ENCODE measurements at regions not wholly inside any gene's neighbourhood (a gene's known extent, or its start where the extent isn't known, plus 50 kb on each side); places are given as distances from the start of the nearest gene placed in this dataset.
"Not testable (repeated sequence)": the region's sequence is repeated elsewhere in the genome, so short reads cannot be mapped to it uniquely, and the experiment has no call there.

DNA sequence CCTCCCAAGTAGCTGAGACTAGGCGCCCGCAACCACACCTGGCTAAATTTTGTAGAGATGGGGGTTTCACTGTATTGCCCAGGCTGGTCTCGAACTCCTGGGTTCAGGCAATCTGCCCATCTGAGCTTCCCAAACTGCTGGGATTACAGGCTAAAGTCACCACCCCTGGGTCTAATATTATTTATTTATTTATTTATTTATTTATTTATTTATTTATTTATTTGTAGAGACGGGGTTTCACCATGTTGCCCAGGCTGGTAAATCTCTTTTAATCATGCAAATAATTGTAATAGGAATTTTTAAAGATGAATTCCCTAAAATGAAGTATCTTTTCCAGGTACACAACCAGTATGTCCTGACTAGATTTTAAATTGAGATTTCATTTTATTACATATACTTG is 761.8 kb downstream of the TRAM1L1 start:
- no peak overlapping the region for H3K27ac ChIP-seq (ENCODE audit: low read length)
- H3K4me1 ChIP-seq (ENCODE audit: control insufficient read depth, low read depth, low read length), result no peaks in the 10 kb centered on the region
- no peaks in the 10 kb centered on the region for H3K36me3 ChIP-seq (ENCODE audit: control insufficient read depth, low read depth, low read length)
- H3K27me3 ChIP-seq (ENCODE audit: control insufficient read depth, insufficient read depth, low read length), result no peaks in the 10 kb centered on the region
- no peak overlapping the region for H3K9ac ChIP-seq (ENCODE audit: low read length)
- no peak overlapping the region for H3K4me3 ChIP-seq (ENCODE audit: low read length)
- H3K9me3 ChIP-seq (ENCODE audit: control insufficient read depth, low read depth, low read length), result no peaks in the 10 kb centered on the region

DNA sequence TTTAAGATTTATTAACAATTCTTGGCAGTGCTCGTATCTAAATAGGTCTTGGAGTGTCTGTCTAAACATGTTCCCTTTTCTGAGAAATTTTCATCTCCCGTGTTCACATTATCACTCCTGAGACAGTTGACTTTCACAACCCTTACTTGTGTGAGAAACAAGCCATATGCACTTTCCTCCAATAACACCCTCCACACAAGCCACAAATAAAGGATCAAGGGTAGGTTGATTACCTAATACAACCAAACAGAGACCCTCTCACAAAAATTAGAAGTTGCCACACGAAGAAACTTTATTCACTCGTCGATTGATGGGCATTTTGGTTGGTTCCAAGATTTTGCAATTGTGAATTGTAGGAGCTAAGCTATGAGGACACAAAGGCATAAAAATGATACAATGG is 763.9 kb downstream of the TRAM1L1 start:
- no peak overlapping the region for H3K27ac ChIP-seq (ENCODE audit: low read length)
- no peaks in the 10 kb centered on the region for H3K36me3 ChIP-seq (ENCODE audit: control insufficient read depth, low read depth, low read length)

DNA sequence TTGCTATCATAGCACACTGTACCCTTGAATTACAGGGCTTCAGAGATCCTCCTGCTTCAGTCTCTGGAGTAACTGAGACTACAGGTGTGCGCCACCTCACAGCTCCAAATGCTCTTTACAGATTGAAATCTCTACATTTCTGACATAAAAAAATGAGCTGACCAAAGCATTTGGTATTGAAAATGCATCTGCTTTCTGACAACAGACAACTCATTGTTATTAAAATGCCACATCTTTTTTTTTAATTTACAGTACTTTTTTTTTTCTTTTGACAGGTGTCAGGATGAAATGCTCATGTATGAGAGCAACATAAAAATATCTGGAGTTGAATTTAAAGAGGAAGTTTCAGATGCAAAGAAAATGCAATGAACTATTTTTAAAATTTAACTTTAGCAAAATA is 764.5 kb downstream of the TRAM1L1 start:
- no peaks in the 10 kb centered on the region for H3K9me3 ChIP-seq (ENCODE audit: control insufficient read depth, low read depth, low read length)
- no peak overlapping the region for H3K9ac ChIP-seq (ENCODE audit: low read length)
- H3K27ac ChIP-seq (ENCODE audit: low read length), result no peak overlapping the region
- H3K36me3 ChIP-seq (ENCODE audit: control insufficient read depth, low read depth, low read length), result no peaks in the 10 kb centered on the region
- no peak overlapping the region for H3K4me3 ChIP-seq (ENCODE audit: low read length)
- no peaks in the 10 kb centered on the region for H3K27me3 ChIP-seq (ENCODE audit: control insufficient read depth, insufficient read depth, low read length)
- H3K4me1 ChIP-seq (ENCODE audit: control insufficient read depth, low read depth, low read length), result no peaks in the 10 kb centered on the region

More for the DNA sequence above, 763.9 kb downstream of the TRAM1L1 start:
- H3K4me3 ChIP-seq (ENCODE audit: low read length), result no peak overlapping the region
- H3K4me1 ChIP-seq (ENCODE audit: control insufficient read depth, low read depth, low read length), result no peaks in the 10 kb centered on the region
- H3K9ac ChIP-seq (ENCODE audit: low read length), result no peak overlapping the region
- no peaks in the 10 kb centered on the region for H3K9me3 ChIP-seq (ENCODE audit: control insufficient read depth, low read depth, low read length)
- H3K27me3 ChIP-seq (ENCODE audit: control insufficient read depth, insufficient read depth, low read length), result no peaks in the 10 kb centered on the region

DNA sequence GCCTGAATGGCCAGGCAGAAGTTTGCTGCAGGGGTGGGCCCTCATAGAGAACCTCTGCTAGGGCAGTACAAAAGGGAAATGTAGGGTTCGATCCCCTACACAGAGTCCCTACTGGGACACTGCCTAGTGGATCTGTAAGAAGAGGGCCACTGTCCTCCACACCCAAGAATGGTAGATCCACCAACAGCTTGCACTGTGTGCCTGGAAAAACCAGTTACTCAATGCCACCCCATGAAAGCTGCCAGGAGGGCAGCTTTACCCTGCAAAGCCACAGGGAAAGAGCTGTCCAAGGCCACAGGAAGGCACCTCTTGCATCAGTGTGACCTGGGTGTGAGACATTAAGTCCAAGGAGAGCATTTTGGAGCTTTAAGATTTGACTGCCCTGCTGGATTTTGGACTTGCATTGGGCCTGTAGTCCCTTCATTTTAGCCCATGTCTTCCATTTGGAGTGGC is 781.6 kb downstream of the TRAM1L1 start:
- Histone ChIP-seq H3K27me3 (ENCODE audit: control insufficient read depth, insufficient read depth, low read length) (no peaks in the 10 kb centered on the region), H3K9me3 (ENCODE audit: control insufficient read depth, low read depth, low read length) (no peaks in the 10 kb centered on the region), H3K4me3 (ENCODE audit: low read length) (no peak overlapping the region), H3K4me1 (ENCODE audit: control insufficient read depth, low read depth, low read length) (no peaks in the 10 kb centered on the region), H3K9ac (ENCODE audit: low read length) (no peak overlapping the region), H3K36me3 (ENCODE audit: control insufficient read depth, low read depth, low read length) (no peaks in the 10 kb centered on the region), H3K27ac (ENCODE audit: low read length) (no peak overlapping the region)

DNA sequence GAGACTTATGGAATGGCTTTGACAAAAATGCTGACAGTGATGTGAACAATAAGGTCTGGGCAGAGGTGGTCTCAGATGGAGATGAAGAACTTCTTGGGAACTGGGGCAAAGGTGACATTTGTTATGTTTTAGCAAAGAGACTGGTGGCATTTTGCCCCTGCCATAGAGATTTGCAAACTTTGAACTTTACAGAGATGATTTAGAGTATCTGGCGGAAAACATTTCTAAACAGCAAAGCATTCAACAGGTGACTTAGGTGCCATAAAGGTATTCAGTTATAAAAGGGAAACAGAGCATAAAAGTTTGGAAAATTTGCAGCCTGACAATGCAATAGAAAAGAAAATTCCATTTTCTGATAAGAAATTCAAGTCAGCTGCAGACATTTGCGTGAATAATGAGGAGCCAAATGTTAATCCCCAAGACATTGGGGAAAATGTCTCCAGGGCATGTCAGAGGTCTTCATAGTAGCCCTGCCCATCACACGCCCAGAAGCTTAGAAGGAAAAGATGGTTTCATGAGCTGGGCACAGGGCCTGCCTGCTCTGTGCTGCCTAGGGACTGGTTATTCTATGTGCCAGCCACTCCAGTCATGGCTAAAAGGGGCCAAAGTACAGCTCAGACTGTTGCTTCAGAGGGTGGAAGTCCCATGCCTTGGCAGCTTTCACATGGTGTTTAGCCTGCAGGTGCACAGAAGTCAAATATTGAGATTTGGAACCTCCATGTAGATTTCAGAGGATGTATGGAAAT is 782.2 kb downstream of the TRAM1L1 start:
- Histone ChIP-seq H3K27ac (ENCODE audit: low read length) (no peak overlapping the region), H3K27me3 (ENCODE audit: control insufficient read depth, insufficient read depth, low read length) (no peaks in the 10 kb centered on the region), H3K4me1 (ENCODE audit: control insufficient read depth, low read depth, low read length) (no peaks in the 10 kb centered on the region), H3K4me3 (ENCODE audit: low read length) (no peak overlapping the region), H3K9ac (ENCODE audit: low read length) (no peak overlapping the region), H3K9me3 (ENCODE audit: control insufficient read depth, low read depth, low read length) (no peaks in the 10 kb centered on the region), H3K36me3 (ENCODE audit: control insufficient read depth, low read depth, low read length) (no peaks in the 10 kb centered on the region)

DNA sequence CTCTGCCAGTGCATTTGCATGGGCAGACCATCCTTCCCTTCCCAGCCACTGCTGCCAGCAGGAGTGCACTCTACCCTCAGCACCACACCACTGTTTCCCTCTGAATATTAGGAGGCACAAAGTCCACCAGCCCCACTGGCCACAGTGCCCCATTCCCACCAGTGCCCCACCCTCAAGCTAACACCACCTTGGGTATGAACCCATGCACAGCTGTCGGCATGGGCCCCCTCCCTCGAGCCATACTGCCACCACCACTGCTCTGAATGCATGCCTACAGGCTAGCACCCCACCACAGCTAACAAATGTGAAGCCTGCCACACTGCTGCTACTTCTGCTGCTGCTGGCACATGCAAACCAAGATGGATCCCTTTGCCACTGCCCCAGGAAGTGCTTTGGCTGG is 810.4 kb downstream of the TRAM1L1 start:
- Histone ChIP-seq H3K27ac (ENCODE audit: low read length) (no peak overlapping the region), H3K27me3 (ENCODE audit: control insufficient read depth, insufficient read depth, low read length) (no peaks in the 10 kb centered on the region), H3K36me3 (ENCODE audit: control insufficient read depth, low read depth, low read length) (no peaks in the 10 kb centered on the region), H3K4me3 (ENCODE audit: low read length) (no peak overlapping the region), H3K9ac (ENCODE audit: low read length) (no peak overlapping the region), H3K9me3 (ENCODE audit: control insufficient read depth, low read depth, low read length) (peaks cover 3% of the 10 kb centered on the region), H3K4me1 (ENCODE audit: control insufficient read depth, low read depth, low read length) (no peaks in the 10 kb centered on the region)

DNA sequence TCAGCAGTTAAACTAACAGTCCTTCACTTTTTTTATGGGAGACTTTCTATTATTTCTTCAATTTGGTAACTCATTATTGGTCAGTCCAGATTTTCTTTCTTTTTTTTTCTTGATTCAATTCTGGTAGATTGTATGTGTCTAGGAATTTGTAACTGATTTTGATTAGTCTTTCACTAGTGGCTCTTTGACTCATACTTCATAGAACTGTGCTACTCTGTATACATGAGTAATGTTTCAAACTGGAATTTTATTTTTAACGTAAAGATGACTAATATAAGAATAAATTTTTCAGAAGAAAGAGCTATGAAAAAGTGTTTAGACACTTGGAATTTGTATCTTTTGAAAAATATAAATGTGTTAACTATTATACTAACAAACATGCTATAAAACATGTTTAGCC is 813.0 kb downstream of the TRAM1L1 start:
- Histone ChIP-seq H3K9ac (ENCODE audit: low read length) (no peak overlapping the region), H3K4me1 (ENCODE audit: control insufficient read depth, low read depth, low read length) (no peaks in the 10 kb centered on the region), H3K36me3 (ENCODE audit: control insufficient read depth, low read depth, low read length) (no peaks in the 10 kb centered on the region), H3K4me3 (ENCODE audit: low read length) (no peak overlapping the region), H3K27ac (ENCODE audit: low read length) (no peak overlapping the region), H3K27me3 (ENCODE audit: control insufficient read depth, insufficient read depth, low read length) (no peaks in the 10 kb centered on the region), H3K9me3 (ENCODE audit: control insufficient read depth, low read depth, low read length) (peaks cover 3% of the 10 kb centered on the region)

DNA sequence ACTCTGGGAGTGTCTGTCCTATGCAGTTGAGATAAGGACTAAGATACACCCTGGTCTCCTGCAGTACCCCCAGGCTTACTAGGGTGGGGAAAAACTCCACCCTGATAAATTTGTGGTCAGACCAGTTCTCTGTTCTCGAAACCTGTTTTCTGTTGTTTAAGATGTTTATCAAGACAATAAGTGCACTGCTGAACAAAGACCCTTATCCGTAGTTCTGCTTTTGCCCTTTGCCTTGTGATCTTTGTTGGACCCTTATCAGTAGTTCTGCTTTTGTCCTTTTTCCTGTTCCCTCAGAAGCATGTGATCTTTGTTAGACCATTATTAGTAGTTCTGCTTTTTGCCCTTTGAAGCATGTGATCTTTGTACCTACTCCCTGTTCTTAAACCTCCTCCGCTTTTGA is 824.4 kb downstream of the TRAM1L1 start:
- not testable (repeated sequence) for H3K4me1 ChIP-seq (ENCODE audit: control insufficient read depth, low read depth, low read length); H3K27me3 ChIP-seq (ENCODE audit: control insufficient read depth, insufficient read depth, low read length); H3K9ac ChIP-seq (ENCODE audit: low read length); H3K4me3 ChIP-seq (ENCODE audit: low read length); H3K9me3 ChIP-seq (ENCODE audit: control insufficient read depth, low read depth, low read length); H3K36me3 ChIP-seq (ENCODE audit: control insufficient read depth, low read depth, low read length); H3K27ac ChIP-seq (ENCODE audit: low read length)

DNA sequence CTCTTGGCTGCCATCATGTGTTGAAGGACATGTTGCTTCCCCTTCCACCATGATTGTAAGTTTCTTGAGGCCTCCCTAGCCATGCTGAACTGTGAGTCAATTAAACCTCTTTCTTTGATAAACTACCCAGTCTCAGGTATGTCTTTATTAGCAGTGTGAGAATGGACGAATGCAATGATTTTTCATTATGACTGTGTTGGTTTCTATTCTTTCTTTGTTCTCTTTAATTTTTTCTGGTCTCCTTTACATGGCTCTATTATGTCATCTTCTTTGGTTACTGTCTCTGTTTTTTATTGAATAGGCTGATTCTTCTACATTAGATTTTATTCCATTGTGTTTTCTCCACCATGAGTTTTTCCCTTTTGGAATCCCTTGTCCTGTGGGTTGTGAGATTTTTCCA is 840.6 kb downstream of the TRAM1L1 start:
- no peak overlapping the region for H3K27ac ChIP-seq (ENCODE audit: low read length)
- H3K36me3 ChIP-seq (ENCODE audit: control insufficient read depth, low read depth, low read length), result no peaks in the 10 kb centered on the region
- H3K9me3 ChIP-seq (ENCODE audit: control insufficient read depth, low read depth, low read length), result no peaks in the 10 kb centered on the region
- H3K4me1 ChIP-seq (ENCODE audit: control insufficient read depth, low read depth, low read length), result no peaks in the 10 kb centered on the region
- H3K9ac ChIP-seq (ENCODE audit: low read length), result no peak overlapping the region
- H3K4me3 ChIP-seq (ENCODE audit: low read length), result no peak overlapping the region
- H3K27me3 ChIP-seq (ENCODE audit: control insufficient read depth, insufficient read depth, low read length), result no peaks in the 10 kb centered on the region

DNA sequence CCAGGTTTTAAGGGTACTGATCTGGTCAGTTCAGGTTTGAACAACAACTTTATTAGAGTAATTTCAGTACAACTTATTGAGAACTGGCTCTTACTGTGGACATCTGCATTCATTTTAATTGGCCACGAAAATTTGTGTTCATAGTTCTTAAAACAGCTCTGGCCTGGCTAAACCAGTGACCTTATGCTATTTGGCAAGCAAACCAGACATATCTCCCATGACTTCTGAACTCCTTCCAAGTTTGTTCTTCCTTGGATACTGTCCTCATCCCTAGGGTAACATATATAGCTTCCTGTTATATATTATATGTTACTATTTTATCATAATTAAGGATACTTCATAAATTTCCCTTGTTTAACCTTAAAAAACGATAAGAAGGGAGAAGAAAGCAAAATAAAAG is 841.9 kb downstream of the TRAM1L1 start:
- no peaks in the 10 kb centered on the region for H3K36me3 ChIP-seq (ENCODE audit: control insufficient read depth, low read depth, low read length)
- no peak overlapping the region for H3K9ac ChIP-seq (ENCODE audit: low read length)
- no peaks in the 10 kb centered on the region for H3K9me3 ChIP-seq (ENCODE audit: control insufficient read depth, low read depth, low read length)
- H3K27me3 ChIP-seq (ENCODE audit: control insufficient read depth, insufficient read depth, low read length), result no peaks in the 10 kb centered on the region
- H3K4me3 ChIP-seq (ENCODE audit: low read length), result no peak overlapping the region
- no peaks in the 10 kb centered on the region for H3K4me1 ChIP-seq (ENCODE audit: control insufficient read depth, low read depth, low read length)
- H3K27ac ChIP-seq (ENCODE audit: low read length), result no peak overlapping the region

DNA sequence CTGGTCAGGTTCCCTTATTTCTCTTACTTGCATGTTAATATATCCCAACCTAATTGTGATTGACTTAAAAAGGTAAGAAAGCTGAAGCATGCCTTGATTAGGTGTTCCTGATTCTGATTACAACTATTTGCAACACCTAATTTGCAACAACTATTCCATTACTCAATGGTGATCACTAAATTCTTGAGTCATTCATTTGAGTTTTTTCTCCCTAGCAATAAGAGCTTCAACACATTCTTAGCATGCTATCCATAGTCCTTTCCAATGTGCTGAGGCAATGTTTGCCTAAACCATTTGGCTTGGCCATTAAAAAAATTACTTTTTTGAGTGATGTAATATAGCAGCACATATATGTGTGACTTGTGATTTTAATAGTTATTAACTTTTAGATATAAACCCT is 851.4 kb downstream of the TRAM1L1 start:
- no peaks in the 10 kb centered on the region for H3K36me3 ChIP-seq (ENCODE audit: control insufficient read depth, low read depth, low read length)
- H3K9me3 ChIP-seq (ENCODE audit: control insufficient read depth, low read depth, low read length), result no peaks in the 10 kb centered on the region
- no peaks in the 10 kb centered on the region for H3K4me1 ChIP-seq (ENCODE audit: control insufficient read depth, low read depth, low read length)
- H3K27me3 ChIP-seq (ENCODE audit: control insufficient read depth, insufficient read depth, low read length), result no peaks in the 10 kb centered on the region
- H3K4me3 ChIP-seq (ENCODE audit: low read length), result no peak overlapping the region
- no peak overlapping the region for H3K9ac ChIP-seq (ENCODE audit: low read length)
- no peak overlapping the region for H3K27ac ChIP-seq (ENCODE audit: low read length)

DNA sequence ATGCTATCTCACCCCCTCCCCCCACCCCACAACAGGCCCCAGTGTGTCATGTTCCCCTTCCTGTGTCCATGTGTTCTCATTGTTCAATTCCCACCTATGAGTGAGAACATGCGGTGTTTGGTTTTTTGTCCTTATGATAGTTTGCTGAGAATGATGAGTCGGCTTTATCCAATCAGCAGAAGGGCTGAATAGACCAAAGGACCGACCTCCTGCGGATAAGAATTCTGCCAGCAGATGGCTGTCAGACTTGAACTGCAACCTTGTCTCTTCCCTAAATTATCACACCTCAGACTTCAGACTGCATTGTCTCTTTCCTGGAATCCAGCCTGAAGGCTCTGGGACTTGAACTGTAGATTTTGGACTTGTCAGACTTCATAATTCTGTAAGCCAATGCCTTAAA is 853.4 kb downstream of the TRAM1L1 start:
- H3K27me3 ChIP-seq (ENCODE audit: control insufficient read depth, insufficient read depth, low read length); H3K4me1 ChIP-seq (ENCODE audit: control insufficient read depth, low read depth, low read length); H3K9ac ChIP-seq (ENCODE audit: low read length); H3K4me3 ChIP-seq (ENCODE audit: low read length); H3K36me3 ChIP-seq (ENCODE audit: control insufficient read depth, low read depth, low read length); H3K9me3 ChIP-seq (ENCODE audit: control insufficient read depth, low read depth, low read length); H3K27ac ChIP-seq (ENCODE audit: low read length): not testable (repeated sequence)

Data from iPS-18a (cell line).